Esophagus (tissue), 2 donors: ENCODE measurements at regions not wholly inside any gene's neighbourhood (a gene's known extent, or its start where the extent isn't known, plus 50 kb on each side); places are given as distances from the start of the nearest gene placed in this dataset.

ENCODE experiments used
- H3K27ac ChIP-seq, 2 donors: one replicate each; pipeline ENCODE4 v1.5.1; 2013; ENCODE audit warnings: low read depth in 2 of 2, mild to moderate bottlenecking in 2 of 2, inconsistent platforms in 1 of 2, low read length in 1 of 2, moderate library complexity in 1 of 2
- H3K27me3 ChIP-seq, 2 donors: one replicate each; pipeline ENCODE4 v1.6.1; 2013; ENCODE audit warnings: low read length in 2 of 2, control low read depth in 1 of 2, mild to moderate bottlenecking in 1 of 2; ENCODE audit not compliant: insufficient read depth in 2 of 2, control insufficient read depth in 1 of 2
- H3K36me3 ChIP-seq, 2 donors: one replicate each; pipeline ENCODE4 v1.6.1; 2013; ENCODE audit warnings: low read length in 1 of 2; ENCODE audit not compliant: control insufficient read depth in 2 of 2, insufficient read depth in 2 of 2
- H3K4me1 ChIP-seq, 2 donors: one replicate each; pipeline ENCODE4 v1.6.1; 2013; ENCODE audit warnings: low read length in 1 of 2; ENCODE audit not compliant: control insufficient read depth in 2 of 2, insufficient read depth in 2 of 2
- H3K4me3 ChIP-seq, 2 donors: one replicate each; pipeline ENCODE4 v1.5.1; 2013; ENCODE audit warnings: low read length in 2 of 2, mild to moderate bottlenecking in 2 of 2, low read depth in 1 of 2, moderate library complexity in 1 of 2
- H3K9me3 ChIP-seq, 2 donors: one replicate each; pipeline ENCODE4 v1.6.1; 2013; ENCODE audit warnings: mild to moderate bottlenecking in 2 of 2, low read depth in 1 of 2, low read length in 1 of 2, moderate library complexity in 1 of 2; ENCODE audit not compliant: control insufficient read depth in 2 of 2, insufficient read depth in 1 of 2
- WGBS, 2 donors: extraction: QIAGEN DNeasy Blood & Tissue Kit; methylation state at CpG; one replicate each; pipeline ENCODE4 v1.1.7; 2013; 5-methylcytosine and 5-hydroxymethylcytosine counted together
- donor health status: healthy with polysubstance abuse.
- donor health status: Bipolar disorder and iron deficiency.

DNA sequence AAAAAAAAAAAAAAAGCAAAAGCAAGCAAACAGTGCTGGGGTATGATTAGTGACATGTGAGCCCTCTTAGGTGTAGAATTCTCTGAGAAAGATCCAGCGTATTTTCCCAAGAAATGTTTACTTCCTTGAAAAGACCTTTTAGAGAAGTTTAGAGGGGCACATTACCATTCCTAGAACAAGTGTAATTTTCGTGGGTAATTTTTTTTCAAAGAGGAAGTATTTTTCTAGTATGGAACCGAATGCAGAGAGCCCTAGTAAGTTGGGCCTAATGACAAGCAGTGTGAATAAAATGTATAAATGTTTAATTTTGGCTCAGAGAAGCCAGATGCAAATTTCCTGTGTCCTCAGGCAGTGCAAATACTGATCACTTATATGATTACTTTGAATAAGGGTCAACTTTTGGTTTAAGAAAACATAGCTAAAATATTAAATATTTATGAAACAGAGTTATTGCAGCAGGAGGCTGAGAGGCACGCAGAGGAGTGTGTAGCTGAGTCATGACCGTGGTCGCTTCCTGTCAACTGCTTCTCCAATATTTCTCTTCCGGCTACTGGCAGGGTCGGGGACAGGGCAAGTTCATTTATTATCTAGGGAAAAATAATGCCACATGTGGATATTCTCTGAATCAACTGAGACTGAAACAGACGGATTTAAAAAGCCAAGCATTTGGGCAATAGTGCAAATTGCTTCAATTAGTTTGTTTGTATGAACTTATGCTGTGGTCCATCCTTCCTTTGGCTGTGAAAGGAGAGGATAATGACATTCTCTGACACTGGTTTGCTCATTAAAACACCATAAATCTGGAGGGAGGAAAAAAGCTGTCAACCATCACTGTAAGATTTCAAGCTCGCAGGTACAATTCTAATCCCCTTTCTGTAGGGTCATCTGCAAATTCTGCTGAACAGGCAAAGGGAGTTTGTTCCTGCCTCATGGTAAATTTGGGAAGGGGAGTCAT is 495.2 kb downstream of the GLRX3 start:
- no peaks in the 10 kb centered on the region for H3K4me1 ChIP-seq
- no peak overlapping the region for H3K27ac ChIP-seq
- no peaks in the 10 kb centered on the region for H3K27me3 ChIP-seq
- H3K9me3 ChIP-seq: peaks cover 0 to 2% of the 10 kb centered on the region in 2 donors
- no peak overlapping the region for H3K4me3 ChIP-seq
- H3K36me3 ChIP-seq: no peaks in the 10 kb centered on the region
- WGBS, 2 donors: 31 to 33% methylated on average over 10 of the region's 10 CpGs

DNA sequence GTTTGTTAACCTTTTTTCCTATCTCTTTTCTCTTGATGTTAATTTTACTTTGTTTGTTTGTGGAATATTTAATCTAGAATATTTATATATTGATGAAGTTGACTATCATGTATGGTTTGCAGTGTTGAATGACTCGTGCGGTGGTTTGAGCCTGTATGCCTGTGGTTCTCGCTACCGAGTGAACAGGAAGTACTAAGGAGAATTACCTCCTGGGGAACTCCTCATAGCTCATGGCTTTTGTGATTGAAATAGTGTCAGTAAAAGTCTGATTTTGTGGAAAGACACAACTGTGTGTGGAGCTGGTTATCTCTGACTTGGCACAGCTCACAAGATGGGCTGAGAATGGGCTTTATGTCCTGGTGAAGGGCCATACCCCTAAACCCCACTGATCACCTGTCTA is 498.6 kb downstream of the GLRX3 start:
- H3K36me3 ChIP-seq: no peaks in the 10 kb centered on the region
- H3K9me3 ChIP-seq: peaks cover 0 to 2% of the 10 kb centered on the region in 2 donors
- no peaks in the 10 kb centered on the region for H3K4me1 ChIP-seq
- H3K27ac ChIP-seq: no peak overlapping the region
- WGBS, 2 donors: 73 to 75% methylated on average over 4 of the region's 4 CpGs
- no peak overlapping the region for H3K4me3 ChIP-seq
- no peaks in the 10 kb centered on the region for H3K27me3 ChIP-seq

DNA sequence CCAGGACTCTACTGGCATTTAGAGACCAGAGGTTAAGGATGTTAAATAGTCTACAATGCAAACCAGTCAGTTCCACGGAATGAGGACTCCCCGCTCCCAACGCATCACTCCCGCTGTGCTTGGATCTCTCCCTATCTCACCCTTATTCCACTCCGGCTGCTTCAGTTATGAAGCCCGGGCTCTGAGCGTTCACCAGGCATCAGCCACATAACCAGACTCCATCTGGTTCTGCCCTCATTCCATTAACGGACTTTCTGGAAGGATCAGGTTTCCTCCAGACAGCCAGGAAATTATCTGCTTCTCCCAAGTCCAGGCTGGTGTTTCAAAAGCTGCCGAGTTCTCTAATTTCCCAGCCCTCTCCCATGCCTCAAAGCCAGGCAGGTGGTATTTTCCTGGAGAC is 499.3 kb downstream of the GLRX3 start:
- H3K27me3 ChIP-seq: no peaks in the 10 kb centered on the region
- no peaks in the 10 kb centered on the region for H3K4me1 ChIP-seq
- peaks cover 0 to 2% of the 10 kb centered on the region in 2 donors for H3K9me3 ChIP-seq
- no peaks in the 10 kb centered on the region for H3K36me3 ChIP-seq
- no peak overlapping the region for H3K4me3 ChIP-seq
- H3K27ac ChIP-seq: no peak overlapping the region
- WGBS, 2 donors: 60 to 63% methylated on average over 9 of the region's 9 CpGs

DNA sequence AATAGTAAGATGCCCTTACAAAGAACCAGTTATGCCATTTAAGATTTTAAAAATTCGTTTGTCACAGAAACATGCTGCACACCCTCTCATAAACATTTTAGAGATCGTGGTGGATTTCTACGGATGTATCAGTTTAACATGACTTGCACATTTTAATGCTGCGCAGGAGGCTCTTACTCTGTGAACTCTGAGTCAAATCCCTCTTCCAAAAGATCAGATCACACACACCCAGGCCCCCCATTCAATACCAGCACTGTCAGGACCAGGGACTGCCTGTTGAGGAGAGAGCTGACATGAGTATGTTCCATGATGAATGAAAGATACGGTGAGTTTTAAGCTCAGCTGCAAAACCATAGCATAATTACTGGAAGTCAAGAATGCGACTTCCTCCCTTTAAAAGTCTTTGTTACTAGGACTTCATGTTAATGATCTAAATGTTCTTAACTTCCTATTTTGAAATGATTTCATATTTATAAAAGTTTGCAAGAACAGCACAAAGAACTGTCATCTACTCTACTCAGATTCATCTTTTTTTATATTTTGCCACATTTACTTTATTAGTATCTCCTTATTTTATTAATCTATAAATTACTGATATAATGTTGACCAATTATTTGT is 500.2 kb downstream of the GLRX3 start:
- peaks cover 0 to 2% of the 10 kb centered on the region in 2 donors for H3K9me3 ChIP-seq
- H3K4me1 ChIP-seq: no peaks in the 10 kb centered on the region
- no peak overlapping the region for H3K27ac ChIP-seq
- H3K36me3 ChIP-seq: no peaks in the 10 kb centered on the region
- H3K4me3 ChIP-seq: no peak overlapping the region
- 53 to 57% methylated on average over 6 of the region's 6 CpGs for WGBS, 2 donors
- no peaks in the 10 kb centered on the region for H3K27me3 ChIP-seq

DNA sequence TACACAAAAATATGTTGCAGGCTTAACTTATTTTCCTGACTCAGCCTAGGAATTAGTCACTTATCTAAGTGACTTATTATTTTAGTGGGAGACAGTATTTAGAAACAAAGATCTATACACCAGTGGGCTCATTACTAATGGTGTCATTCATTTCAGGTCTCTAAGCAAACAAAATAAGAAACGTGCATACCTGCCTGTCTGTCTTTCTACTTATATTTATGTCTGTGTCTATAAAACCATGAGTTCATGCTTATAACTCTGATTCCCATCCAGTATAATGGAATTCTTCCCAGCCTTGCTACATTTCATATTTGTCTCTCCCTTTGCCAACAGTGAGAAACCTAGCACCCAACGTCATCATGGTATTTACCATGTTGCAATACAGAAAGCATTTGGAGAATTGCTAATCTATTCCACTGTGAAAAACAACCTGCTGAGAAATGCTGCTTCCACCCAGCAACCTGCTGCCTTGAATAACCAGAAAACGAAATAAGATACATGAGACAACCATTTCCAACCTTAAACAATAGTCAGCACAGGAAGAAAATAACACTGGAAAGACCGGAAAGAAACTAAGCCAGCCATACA is 501.0 kb downstream of the GLRX3 start:
- 30 to 31% methylated on average over 4 of the region's 4 CpGs for WGBS, 2 donors

DNA sequence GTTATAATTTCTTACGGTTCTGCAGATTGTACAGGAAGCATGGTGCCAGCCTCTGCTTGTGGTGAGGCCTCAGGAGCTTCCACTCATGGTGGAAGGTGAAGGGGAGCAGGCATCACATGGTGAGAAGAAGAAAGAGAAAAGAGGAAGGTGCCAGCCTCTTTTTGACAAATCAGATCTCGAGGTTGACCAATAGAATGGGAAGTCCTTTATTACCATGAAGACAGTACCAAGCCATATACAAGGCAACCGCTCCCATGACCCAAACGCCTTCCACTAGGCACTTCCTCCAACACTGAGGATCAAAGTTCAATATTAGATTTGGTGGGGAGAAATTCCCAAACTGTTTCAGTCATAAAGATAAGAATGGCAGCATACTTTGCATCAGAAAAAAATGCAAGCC is 502.8 kb downstream of the GLRX3 start:
- no peak overlapping the region for H3K27ac ChIP-seq
- H3K4me3 ChIP-seq: no peak overlapping the region
- no peaks in the 10 kb centered on the region for H3K4me1 ChIP-seq
- no peaks in the 10 kb centered on the region for H3K27me3 ChIP-seq
- H3K36me3 ChIP-seq: no peaks in the 10 kb centered on the region
- 72 to 77% methylated on average over 4 of the region's 4 CpGs for WGBS, 2 donors
- peaks cover 0 to 2% of the 10 kb centered on the region in 2 donors for H3K9me3 ChIP-seq

More for the DNA sequence above, 501.0 kb downstream of the GLRX3 start:
- H3K4me3 ChIP-seq: no peak overlapping the region
- H3K27me3 ChIP-seq: no peaks in the 10 kb centered on the region
- peaks cover 0 to 2% of the 10 kb centered on the region in 2 donors for H3K9me3 ChIP-seq
- H3K4me1 ChIP-seq: no peaks in the 10 kb centered on the region
- H3K27ac ChIP-seq: no peak overlapping the region
- no peaks in the 10 kb centered on the region for H3K36me3 ChIP-seq

DNA sequence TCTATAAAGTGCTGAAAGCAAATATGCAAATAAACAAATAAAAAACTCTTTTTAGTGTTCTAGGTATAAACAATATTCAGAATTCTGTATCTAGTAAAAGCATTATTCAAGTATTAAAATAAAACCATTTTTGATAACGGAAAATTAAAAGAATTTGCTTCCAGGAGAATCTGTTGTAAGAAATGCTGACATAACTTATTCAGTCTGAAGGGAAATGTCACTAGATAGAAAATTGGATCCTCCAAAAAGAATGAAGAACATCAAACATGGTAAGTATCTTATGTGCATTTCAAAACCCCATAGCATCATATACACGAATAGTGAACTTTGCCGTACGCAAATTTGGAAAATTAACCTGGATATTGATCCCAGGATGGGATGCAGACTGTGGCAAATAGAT is 506.7 kb downstream of the GLRX3 start:
- 93 to 96% methylated on average over 4 of the region's 4 CpGs for WGBS, 2 donors
- Histone ChIP-seq H3K4me1 (no peaks in the 10 kb centered on the region), H3K27me3 (no peaks in the 10 kb centered on the region), H3K36me3 (no peaks in the 10 kb centered on the region), H3K4me3 (no peak overlapping the region), H3K27ac (no peak overlapping the region), H3K9me3 (peaks cover 0 to 2% of the 10 kb centered on the region in 2 donors)

DNA sequence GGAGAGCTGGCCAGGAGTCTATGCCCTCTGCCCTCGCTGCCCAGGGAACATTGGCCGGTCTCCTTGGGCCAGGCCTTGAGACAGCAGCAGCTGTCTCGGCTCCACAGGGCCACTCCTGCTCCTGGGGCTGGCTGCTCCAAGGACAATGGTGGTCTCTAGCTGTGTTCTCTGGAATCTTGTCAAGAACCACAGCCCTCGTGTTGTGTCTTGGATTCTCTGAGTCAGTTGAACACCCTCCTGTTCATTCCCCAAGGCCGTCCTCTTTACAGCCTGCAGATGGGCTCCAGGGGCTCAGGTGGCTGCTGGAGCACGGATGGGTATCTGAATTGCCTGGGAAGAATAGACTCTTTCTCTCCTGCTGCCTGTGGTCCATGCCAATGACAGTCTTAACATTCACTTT is 511.1 kb downstream of the GLRX3 start:
- Histone ChIP-seq H3K27ac (no peak overlapping the region), H3K36me3 (no peaks in the 10 kb centered on the region), H3K9me3 (peaks cover 2 to 5% of the 10 kb centered on the region in 2 donors), H3K27me3 (no peaks in the 10 kb centered on the region), H3K4me1 (no peaks in the 10 kb centered on the region), H3K4me3 (no peak overlapping the region)
- 70 to 75% methylated on average over 6 of the region's 6 CpGs for WGBS, 2 donors

DNA sequence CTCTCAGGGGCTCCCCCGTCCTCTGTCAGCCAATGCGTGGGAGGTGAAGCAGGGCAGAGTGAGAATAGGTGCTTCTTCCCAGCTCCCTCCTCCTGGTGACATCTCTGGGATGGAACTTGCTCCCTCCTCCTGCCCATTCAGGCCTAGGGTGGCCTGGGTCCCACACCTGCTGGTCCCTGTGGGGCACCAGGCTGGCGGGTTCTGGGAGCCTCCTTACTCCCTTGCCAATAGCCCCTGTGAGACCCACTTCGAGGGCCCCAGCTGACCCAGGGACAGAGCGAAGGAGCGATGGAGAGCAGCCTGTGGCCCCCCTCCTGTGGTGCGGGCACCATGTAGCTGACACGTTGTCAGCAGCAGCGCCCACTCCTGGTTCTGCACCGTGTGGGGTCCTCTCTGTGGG is 512.6 kb downstream of the GLRX3 start:
- whole genome bisulfite sequencing, 2 donors: 74 to 82% methylated on average over 10 of the region's 10 CpGs
- no peaks in the 10 kb centered on the region for H3K4me1 ChIP-seq
- H3K9me3 ChIP-seq: peaks cover 2 to 5% of the 10 kb centered on the region in 2 donors
- H3K36me3 ChIP-seq: no peaks in the 10 kb centered on the region
- no peak overlapping the region for H3K27ac ChIP-seq
- H3K27me3 ChIP-seq: no peaks in the 10 kb centered on the region
- no peak overlapping the region for H3K4me3 ChIP-seq
